DMS53 (cell line): ENCODE measurements at regions not wholly inside any gene's neighbourhood (a gene's known extent, or its start where the extent isn't known, plus 50 kb on each side); places are given as distances from the start of the nearest gene placed in this dataset.

ENCODE experiments used
- DNase-seq: peaks from one replicate; lab custom pipeline; 2025; lab: John Stamatoyannopoulos, UW

DNA sequence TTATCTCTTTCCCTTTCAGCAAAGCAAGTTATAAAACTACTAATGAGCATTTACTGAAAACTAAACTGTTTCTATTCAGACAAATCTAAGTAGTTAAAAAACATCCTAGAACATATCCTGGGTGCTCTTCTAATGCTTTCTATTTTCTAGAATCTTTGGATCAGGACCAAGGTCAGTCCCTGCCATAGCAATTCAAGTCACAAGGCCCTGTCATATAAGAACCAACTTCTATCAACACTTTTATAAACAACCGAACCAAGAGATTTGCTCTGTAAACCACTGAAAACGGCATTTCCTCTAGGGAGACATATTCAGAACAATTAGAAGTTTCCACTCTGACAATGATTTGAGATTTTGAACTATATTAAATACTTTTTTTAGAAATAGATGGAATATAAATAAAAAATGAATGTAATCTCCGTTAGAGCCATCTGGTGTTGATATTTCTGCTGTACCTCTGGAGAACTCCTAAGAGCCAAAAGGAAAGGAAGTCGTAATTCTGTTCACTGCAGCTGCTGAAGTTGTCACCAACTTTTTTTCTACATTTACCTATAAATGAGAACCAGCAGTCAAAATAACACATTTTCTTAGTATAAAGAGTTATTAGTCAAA lies 51.4 kb upstream of the LGSN start:
- no peak for DNase-seq

DNA sequence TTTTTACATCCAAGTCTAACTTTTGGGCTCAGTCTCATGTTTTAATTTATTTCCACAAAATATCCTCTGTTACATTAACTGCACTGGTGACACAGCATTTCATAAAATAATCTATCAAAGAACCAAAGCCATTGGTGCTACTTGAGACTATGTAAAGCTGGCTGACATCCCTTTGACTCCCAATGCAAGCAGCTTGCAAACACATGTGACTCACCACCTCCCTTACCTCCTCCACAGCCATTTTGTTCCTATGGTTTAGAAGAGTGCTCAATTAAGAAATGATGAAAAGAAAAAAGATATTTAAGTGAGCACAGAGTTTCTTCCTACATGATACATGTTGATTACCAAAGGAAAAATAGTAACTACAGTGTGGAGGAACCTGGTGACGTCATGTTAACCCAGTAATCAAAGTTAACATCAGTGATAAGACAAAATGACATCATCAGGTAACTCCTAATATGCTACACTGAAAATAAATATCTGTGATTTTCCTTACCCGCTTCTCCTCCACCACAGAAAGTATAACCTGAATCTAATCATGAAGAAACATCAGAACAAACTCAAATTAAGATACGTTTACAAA lies 53.3 kb upstream of the LGSN start:
- DNase-seq, result peak; percentile 39

DNA sequence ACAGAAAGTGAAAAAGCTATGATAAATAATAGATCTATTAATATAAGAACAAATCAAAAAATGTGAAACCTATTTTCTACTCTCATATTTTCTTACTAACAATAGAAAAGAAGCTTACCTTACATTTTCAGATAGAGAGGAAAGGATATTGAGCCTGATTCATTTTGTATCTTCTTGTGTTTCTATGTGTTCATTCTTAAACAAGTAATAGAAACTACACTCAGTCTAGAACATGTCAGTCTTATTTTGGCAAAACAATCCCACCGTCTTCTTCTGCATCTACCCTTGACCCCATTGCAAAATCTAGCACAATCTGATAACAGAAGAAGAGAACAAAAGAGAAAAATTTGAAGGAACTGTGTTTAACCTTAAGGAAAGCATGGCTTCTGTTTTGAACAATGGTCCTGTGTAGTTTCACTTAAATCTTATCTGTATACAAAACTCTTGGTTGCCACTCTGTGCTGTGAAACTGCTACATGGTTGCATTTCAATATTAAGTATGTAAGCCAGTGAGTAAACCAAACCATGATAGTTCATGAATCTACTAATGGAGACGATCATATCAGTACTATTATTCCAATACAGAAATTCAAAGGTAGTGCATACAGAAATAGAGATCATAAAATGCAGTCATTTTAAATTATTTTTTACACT lies 69.5 kb upstream of the LGSN start:
- no peak for DNase-seq

DNA sequence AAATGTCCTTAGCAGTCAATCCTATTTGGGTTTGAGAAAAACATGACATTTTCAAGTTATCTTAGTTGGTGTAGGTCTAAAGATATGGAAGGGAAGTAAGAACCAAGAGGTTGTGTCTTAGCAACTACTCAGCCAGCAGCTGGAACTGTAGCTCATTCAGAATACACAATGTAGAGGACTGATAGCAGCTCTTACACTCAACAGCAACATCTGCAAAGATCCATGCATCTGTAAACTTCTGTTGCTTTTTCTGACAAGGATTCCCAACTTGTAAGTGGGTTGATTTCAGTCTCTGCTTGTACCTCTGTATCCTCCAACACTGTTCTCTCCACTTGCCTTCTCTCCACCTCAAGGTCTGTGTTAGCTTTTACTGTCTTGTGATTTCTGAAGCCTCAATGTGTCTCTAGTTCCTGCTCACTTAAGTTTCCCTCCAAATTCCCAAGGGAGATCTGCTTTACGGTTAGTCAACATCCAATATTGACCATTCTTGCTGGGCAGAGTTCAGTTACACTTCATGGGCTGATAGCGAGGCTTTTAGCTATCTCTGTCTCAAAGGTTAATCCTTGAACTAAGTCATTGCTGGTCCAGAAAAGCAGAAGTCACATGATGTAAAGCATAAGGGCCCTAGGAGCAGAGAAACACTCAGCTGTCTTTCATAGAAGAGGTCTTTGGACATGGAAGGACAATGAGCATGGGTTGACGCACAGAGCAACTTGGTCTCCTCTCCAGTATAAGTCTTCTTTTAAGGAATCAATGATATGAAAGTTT lies 71.6 kb upstream of the LGSN start:
- no peak for DNase-seq

DNA sequence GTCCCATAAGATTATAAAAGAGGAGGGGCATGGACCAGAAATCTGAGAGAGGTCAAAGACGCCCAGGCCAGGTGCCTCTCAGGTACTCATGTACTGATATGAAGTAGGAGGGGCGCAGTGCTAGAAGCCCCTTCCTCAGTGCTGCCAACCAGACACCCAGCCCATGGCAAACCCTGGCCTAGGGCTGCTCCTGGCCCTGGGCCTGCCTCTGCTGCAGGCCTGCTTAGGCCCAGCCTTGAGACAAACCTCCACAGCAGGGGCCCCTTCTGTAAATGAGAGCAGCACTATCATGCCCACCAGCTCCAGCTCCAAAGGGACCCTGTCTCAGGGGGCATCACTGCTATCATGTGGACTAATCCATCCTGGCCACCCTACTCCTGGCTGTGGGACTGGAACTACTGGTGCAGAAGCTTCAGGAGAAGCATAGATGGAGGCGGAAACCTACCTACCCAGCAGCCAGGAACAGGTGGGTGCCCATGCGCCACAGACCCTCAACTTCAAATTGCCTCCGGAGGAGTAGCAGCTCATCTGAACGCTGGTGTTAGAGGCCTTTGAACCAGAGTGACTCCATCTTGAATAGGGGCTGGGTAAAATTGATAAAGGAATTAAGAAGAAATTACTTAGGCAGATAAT lies 72.4 kb upstream of the LGSN start:
- no peak for DNase-seq

DNA sequence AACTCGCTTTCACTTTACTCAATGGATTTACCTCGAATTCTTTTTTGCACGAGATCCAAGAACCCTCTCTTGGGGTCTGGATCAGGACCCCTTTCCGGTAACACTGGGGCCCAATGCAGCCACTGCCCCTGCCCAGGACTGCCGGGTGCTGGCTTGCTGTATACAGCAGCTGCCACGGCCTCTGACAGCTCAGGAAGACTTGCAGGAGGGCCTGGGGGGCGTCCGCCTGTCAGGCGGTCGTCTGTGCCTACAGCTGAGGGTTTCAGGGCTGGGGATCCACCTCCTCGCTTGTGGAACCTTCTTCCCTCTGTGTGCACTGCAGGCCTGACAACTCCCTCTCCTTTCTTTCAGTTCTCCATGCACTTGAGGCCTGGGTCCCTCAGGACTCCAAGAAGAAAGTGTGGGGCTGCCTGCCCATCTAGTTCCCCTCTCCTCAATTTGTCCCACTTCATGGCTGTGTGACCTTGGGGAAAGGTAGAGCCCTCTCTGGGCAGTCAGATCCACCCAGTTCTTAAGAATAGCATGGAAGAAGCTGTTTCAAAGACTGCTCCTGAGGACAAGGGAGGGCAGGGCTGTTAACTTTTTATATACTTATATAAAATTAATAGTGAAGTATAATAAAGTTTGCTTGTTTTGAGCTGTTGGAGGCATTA lies 75.0 kb upstream of the LGSN start:
- no peak for DNase-seq

DNA sequence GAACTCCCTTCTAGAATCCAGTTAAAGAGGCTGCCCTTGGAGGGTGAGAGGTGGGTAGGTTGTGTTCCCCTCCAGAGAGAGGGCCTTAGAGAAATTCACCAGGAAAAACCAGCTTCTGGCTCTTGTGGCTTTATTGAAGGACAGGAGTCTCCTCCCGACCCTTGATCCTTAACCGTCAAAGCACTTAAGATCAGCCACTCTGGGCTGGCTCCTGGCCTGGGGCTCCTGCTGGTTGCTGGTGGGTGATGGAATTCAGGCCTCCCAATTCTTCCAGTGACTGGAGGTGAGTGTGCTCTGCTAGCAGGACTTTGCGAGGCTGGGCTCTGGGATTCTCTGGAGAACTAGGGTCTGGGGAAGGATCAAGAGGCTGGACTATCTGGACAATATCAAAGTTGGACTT lies 75.6 kb upstream of the LGSN start:
- no peak for DNase-seq

DNA sequence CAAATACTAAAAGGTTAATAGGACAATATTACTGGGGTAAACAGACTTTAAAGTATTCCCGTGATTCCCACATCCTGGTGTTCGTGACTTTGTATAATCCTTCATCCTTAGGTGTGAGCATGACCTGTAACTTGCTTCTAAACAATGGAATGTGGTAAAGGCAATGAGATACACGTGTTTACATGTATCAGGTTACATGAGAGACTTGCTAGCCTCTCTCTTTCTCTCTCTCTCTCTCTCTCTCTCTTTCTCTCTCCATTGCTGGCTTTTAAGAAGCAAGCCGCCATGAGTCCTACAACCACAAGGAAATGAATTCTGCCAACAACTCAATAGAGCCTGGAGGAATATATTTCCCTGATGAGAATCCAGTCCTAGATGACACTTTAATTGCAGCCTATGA lies 83.9 kb upstream of the LGSN start:
- peak; percentile 66 for DNase-seq

DNA sequence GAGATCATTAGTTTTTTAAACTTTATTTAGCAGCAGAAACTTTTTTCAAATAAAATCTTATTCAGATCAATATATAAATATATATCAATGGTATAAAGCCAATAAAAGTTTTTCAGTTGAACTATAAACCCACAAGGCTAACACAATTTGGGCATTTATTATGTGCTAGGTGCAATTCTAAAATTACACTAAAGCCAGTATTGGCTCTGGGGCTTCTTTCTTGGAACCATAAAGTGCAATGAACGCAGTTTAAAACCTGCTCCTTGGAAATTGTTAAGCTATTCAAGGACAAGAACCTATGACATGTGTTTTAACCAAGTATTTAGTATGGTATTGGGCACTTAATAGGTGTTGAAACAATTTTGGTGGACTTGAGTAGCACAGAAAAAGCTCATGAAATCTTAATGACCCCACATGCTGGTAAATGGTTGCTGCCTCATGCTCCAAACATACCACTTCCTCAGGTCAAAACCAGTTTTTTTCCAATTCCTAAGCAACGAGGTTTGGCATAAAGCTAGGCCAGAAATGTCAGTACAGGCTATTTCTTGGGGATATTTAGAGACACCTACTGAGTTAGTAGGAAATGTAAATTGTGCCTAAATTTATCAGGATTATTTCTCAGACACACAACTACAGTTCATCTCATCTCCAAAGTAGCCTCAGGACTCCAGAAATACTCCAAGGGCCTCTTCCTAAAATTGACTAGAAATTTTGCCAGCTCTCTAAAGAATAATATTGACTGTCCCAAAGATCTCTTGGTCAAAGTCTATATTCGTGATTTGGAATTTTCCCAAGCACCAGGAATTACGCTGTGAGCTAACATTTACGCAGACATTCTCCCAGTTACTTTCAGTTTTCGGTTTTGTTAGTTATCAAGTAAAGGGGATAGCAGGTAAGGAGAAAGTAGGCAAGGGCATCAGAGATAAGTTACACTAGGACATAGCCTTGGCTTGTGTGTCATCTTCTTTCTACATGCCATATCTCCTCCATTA lies 90.9 kb upstream of the LGSN start:
- DNase-seq, result no peak

DNA sequence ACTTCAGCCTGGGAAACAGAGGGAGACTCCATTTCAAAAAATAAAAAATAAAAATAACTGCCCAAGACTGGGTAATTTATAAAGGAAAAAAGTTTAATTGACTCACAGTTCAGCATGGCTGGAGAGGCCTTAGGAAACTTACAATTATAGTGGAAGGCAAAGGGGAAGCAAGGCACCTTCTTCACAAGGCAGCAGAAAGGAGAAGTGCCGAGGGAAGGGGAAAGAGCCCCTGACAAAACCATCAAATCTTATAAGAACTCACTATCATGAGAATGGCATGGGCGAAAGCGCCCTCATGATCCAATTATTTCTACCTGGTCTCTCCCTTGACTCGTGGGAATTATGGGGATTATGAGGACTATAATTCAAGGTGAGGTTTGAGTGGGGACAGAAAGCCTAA lies 95.5 kb upstream of the LGSN start:
- no peak for DNase-seq

DNA sequence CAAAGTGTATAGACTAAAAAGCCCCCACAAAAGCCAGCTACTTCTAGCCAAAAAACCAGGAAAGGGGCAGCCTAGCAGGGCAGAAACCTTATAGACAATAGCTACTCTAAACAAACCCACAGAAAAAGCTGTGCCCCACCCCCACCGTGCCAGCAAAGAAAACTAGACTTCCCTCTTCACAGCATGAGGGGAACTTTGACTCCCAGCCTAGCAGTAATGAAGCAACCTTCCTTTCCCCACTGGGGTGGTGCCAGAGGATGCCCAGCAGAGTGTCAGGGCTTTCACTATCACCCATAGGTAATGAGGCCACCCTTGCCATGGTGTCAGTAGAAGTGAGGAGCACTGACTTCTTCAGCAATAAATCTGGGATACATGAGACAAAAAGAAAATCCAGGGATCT lies 99.0 kb upstream of the LGSN start:
- DNase-seq, result no peak

DNA sequence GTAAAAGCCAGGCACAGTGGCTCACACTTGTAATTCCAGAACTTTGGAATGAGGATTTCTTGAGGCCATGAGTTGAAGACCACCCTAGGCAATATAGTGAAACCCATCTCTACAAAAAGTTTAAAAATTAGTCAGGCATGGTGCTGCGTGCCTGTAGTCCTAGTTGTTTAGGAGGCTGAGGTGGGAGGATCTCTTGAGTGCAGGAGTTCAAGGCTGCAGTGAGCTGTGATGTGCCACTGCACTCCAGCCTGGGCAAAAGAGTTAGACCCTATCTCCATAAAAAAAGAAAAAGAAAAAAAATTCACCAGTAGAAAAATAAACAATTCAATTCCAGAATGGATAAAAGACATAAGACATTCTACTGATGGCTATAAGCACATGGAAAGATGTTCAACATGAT lies 104.9 kb upstream of the LGSN start:
- DNase-seq, result no peak

DNA sequence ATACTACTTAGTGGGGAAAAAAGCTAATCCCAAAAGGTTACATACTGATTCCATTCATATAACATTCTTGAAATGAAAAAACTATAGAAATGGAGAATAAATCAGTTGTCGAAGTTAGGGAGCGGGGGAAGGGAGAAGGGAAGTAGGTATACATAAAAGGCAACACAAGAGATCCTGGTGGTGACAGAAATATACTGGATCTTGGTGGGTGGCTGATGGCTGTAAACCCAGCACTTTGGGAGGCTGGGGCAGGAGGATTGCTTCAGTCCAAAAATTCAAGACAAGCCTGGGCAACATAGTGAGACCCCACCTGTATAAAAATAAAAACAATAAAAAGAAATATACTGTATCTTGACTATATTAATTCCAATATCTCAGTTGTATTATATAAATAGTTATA lies 105.7 kb upstream of the LGSN start:
- DNase-seq, result no peak

DNA sequence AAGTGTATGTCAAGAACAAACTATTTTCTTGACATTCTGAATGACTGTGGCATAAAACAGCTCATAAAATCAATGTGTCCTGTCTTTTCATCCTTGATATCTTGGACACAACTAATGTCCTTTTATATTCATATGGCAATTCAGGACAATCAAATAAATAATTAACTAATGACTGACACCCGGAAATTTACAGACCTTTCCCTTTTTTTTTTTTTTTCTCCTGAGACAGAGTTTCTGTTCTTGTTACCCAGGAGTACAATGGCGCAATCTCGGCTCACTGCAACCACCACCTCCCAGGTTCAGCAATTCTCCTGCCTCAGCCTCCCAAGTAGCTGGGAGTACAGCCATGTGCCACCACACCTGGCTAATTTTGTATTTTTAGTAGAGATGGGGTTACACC lies 107.1 kb upstream of the LGSN start:
- DNase-seq, result peak; percentile 14

DNA sequence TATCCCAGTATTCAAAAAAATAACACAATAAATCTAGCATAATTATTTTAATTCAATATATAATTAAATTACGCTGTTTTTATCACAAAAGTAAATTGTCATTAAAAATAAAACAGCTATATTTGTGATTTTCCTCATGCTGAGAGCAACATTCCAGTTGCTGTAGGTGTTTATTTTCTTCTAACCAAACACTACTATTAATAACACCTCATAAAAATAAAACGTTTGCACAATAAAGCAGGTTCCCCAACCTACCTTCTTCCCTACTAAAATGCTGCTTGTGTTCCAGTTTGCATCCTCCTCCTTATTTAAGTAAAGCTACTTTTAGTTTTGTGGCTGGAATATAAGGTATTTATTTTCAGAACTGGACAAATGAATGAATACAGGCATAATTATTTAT lies 108.2 kb upstream of the LGSN start:
- no peak for DNase-seq

DNA sequence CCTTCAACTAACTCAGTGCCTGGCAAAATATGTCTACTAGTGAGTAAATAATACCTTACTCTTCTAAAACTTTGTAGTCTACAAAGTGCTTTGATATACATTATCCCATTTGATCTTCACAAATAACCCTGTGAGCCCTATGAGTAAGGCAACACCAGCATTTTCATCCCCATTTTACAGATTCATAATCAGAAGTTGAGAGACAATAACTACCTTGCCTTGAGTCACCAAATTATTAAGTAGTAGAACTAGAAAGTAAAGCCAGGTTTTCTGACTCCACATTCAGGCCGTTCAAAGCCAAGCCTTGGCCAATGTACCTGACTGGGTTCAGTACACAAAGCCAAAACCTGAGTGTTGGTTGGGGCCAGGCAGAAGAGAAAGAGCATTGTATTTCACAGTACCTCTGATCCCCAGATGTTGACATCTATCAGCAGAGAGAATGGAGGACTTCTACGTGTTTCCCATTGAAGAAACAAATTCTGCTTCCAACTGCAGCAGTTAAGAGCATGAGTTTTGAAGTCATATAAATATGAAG lies 111.3 kb upstream of the LGSN start:
- DNase-seq, result no peak

DNA sequence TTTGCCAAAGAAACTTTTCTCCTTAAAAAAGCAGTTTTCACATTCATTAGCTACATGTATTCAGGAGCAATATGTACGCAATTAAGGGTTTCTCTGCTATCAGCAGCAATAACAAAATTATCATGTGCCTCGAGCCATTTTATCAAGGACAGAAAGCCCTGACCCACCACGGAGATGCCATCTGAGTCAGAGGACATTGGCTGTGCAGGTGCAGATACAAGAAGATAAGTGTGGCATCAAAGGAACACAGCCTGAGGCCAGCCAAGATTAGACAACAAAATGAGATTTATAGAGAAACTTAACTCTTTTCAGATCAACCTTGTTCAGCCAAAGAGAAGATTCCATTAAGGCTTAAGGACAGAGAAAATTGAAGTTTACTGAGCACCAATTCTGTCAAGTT lies 115.2 kb upstream of the LGSN start:
- DNase-seq, result no peak

DNA sequence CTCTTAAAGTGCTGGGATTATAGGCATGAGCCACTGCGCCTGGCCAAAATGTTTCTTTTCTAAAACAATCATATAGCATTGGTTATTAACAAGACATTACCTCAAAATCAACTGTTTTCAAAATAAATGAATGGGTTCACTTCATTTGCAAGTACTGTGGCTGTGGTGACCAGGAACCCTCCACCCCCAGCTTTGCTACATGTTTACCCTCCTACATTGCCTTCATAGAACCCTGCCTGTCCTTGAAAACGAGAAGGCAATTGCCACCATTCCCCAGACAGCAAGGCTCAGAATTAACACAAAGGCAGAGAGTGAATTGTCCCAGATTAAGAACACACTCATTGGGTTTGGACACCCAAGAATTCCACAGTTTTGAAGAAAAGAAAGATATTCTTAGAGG lies 116.6 kb upstream of the LGSN start:
- DNase-seq, result no peak

DNA sequence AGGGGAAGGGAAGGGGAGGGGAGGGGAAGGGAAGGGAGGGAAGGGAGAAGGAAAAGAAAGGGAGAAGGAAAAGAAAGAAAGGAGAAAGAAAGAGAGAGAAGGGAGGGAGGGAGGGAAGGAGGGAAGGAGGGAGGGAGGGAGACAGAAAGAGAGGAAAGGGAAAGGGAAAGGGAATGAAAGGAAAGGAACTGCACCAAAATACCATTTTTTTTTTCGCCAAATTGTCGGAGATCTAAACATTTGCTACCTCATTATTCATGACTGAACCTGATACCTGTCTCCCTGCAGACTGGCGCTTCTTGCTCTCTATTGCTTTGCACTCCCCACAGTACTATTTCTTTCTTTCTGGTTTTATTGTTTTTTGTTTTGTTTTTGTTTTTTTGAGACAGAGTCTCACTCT lies 117.3 kb upstream of the LGSN start:
- no peak for DNase-seq

DNA sequence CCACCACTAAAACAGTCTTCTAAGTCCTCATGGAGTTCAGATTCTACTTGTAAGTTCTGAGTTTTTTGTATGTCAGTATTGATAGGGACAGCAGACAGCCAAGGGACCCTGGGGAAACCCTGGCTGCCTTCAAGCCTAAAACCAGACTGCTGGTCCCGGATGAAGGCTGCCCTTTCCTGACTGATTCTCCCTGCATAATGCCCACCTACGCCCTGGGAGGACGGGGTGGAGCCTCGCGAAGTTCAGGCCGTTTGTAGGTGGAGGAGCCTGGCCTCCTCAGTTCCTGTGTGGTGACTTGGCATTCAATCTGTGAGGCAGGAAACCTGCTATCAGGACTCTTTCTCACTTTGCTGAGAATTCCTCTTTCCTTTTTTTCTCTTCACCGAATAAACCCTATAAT lies 120.3 kb upstream of the LGSN start:
- DNase-seq, result peak; percentile 88

DNA sequence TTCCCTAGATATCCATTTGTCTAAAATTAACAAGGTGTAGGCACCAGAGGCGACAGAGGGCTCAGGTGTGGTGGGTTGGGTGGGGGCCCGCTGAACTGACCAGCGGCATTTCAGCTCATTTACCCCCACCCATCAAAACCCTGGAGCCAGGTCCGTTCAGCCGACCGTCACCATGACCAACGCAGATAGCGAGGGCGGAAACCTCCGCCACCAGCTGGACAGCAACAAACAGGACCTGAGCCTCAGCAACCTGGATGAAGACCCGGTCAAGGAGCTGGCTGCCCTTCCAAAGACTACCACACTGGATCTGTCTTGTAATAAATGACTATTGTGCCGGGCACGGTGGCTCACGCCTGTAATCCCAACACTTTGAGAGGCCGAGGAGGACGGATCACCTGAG lies 120.8 kb upstream of the LGSN start:
- DNase-seq, result peak; percentile 82
